Erythroblast (primary cell): ENCODE measurements at regions not wholly inside any gene's neighbourhood (a gene's known extent, or its start where the extent isn't known, plus 50 kb on each side); places are given as distances from the start of the nearest gene placed in this dataset.

Experiments
- GATA1 ChIP-seq: IDR thresholded peaks from 2 replicates; pipeline ENCODE4 v1.6.1; 2011; ENCODE audit warnings: low read depth, mild to moderate bottlenecking, control low read depth, low read length, moderate library complexity
- POLR2A ChIP-seq: IDR thresholded peaks from 2 replicates; pipeline ENCODE4 v1.6.1; 2011; ENCODE audit warnings: mild to moderate bottlenecking, low read length

- no peak for TF ChIP-seq GATA1
- no peak for TF ChIP-seq POLR2A
Measured at GRCh38 chr18:56319953-56320352, 318.4 kb downstream of the TXNL1 start.
